ENCODE measurements at regions not wholly inside any gene's neighbourhood (a gene's known extent, or its start where the extent isn't known, plus 50 kb on each side); places are given as distances from the start of the nearest gene placed in this dataset.

DNA sequence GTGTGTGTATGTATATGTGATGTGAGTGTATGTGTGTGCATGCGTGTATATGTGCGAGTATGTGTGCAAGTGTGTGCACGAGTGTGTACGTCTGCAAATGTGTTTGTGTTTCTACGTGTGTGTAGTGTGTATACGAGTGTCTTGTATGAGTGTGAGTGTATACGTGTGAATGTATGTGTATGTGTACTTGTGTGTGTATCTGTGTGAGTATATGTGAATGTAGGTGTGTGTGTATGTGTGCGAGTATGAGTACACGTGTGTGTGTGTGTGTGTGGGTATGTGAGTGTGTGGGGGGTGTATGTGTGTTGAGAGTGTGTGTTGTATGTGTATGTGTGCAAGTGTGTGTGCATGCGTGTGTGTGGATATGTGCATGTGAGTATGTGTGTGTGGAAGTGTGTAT, 602.0 kb upstream of the CDH4 start:
- H3K4me3 ChIP-seq (ENCODE audit: low read depth, low read length): no peak overlapping the region
- DNase-seq (ENCODE audit: low read depth): no peak
- no peak for TF ChIP-seq CTCF (conservative IDR thresholded peaks at IDR 0.05; ENCODE audit: low read depth, low read length)

DNA sequence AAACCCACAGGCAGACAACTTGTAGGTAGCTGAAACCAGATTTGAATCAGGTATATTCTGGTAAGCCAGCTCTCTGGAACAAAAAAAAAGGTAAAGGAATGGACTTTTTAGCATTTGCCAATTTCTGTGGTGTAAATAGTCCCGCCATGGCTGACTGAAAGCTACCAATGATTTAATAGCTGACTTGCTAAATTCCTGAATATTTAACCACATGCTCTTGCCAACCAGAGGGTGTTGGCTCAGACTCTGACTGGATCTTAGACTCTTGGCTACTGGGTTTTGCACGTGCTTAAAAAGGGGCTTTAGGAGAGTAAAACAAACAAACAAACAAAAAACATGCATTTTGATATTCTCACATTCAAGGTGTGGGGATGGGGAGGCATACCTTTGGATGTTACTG, 600.0 kb upstream of the CDH4 start:
- no peak for TF ChIP-seq CTCF (conservative IDR thresholded peaks at IDR 0.05; ENCODE audit: low read depth, low read length)
- DNase-seq (ENCODE audit: low read depth): no peak
- no peak overlapping the region for H3K4me3 ChIP-seq (ENCODE audit: low read depth, low read length)

DNA sequence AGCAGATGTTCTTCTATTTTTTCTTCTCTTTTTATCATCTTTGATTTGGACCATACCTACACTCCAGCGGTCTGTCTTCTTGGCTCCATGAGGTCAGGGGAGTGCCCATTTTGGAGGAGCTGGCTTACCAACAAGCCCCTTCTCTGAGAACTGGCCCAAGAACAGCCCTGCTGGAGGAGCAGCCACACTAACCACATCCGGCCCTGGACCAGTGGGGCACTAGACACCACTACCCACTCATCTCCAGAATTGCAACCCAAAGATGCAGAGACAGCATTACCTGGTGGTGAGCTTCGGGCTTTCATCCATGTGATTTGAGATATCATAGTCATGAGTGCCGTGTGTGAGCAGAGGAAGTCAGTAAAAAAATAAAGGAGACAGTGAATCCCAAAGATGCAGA, 599.4 kb upstream of the CDH4 start:
- no peak overlapping the region for H3K4me3 ChIP-seq (ENCODE audit: low read depth, low read length)
- no peak for DNase-seq (ENCODE audit: low read depth)
- no peak for TF ChIP-seq CTCF (conservative IDR thresholded peaks at IDR 0.05; ENCODE audit: low read depth, low read length)

DNA sequence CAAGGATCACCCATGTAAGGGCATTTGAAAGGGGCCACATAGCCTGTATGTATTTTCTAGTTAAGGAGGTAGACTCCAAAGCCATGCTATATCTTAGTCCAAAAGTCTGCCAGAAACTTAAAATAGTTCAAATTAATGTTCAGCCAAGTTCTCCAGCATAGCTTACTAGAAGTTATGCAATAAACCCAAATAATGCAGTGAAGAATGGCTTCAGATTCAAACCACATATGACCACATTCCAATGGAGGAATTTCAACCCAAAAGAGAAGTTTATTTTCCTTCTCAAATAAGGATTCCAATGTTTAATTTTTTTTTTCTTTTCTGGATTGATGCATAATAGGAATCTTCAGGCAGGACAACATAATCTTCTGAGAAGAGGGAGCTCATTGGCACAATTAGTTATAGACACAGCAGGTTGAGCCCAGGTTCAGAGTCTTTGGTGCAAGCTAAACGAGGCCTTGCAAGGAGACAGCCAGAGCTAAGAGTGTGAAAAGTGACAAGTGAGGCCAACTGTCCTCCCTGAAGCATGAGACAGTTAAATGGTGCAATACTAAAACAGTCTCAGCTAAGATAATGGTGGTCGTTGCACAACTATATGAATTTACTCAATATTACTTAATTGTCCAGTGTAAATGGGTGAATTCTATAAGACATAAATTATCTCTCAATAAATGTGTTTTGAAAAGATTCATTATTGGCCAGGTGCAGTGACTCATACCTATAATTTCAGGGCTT, 598.8 kb upstream of the CDH4 start:
- no peak for DNase-seq (ENCODE audit: low read depth)
- TF ChIP-seq CTCF (conservative IDR thresholded peaks at IDR 0.05; ENCODE audit: low read depth, low read length): no peak
- H3K4me3 ChIP-seq (ENCODE audit: low read depth, low read length): no peak overlapping the region

DNA sequence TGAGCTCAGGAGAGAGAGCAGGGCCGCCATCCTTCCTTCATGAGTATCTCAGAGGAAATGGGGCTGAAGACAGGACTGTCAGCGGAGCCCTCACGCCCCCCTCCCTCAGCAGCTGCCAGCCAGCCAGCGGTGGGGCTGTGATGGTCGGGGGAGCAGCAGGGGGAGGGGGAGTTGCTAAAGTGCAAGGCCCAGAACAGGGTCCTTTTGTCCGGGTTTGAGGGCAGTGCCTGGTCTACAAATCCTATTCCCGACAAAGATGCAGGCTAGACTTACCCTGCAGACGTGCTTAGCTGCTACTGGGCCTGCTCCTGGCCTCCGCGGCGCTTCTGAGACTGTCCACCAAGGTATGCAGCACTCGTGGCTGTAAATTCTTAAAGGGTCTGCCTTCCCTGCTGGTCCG, 593.4 kb upstream of the CDH4 start:
- no peak for TF ChIP-seq CTCF (conservative IDR thresholded peaks at IDR 0.05; ENCODE audit: low read depth, low read length)
- no peak for DNase-seq (ENCODE audit: low read depth)
- H3K4me3 ChIP-seq (ENCODE audit: low read depth, low read length): no peak overlapping the region

- no peak for TF ChIP-seq CTCF (conservative IDR thresholded peaks at IDR 0.05; ENCODE audit: low read depth, low read length)
- no peak overlapping the region for H3K4me3 ChIP-seq (ENCODE audit: low read depth, low read length)
- no peak for DNase-seq (ENCODE audit: low read depth)
These were observed 592.8 kb upstream of the CDH4 start for GRCh38 chr20:60659240-60659639.

DNA sequence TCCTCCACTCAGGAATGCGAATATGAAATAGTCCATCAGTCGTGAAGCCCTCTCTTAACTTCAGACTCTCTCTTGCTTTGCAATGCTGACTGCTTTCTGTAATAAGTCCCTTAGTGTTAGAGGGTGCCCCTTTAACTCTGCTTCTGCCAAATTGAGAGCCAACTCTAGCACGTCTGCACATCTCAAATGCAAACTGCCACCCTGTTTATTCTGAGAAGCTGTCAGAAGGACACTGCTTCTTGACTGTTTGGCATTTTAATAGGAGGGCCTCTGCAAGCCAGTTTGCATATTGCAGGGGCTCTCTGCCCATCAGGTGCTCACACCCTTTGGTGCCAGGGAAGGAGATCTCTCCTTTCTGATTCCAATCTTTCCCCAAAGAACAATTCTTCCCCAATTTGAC, 589.8 kb upstream of the CDH4 start:
- no peak for DNase-seq (ENCODE audit: low read depth)
- TF ChIP-seq CTCF (conservative IDR thresholded peaks at IDR 0.05; ENCODE audit: low read depth, low read length): no peak
- no peak overlapping the region for H3K4me3 ChIP-seq (ENCODE audit: low read depth, low read length)
